DMS153 (cell line): ENCODE measurements at regions not wholly inside any gene's neighbourhood (a gene's known extent, or its start where the extent isn't known, plus 50 kb on each side); places are given as distances from the start of the nearest gene placed in this dataset.

Source experiments
- DNase-seq: peaks from one replicate; lab custom pipeline; 2025; lab: John Stamatoyannopoulos, UW

- no peak for DNase-seq
Observed at GRCh38 chr11:109554951-109555350, 133.0 kb downstream of the C11orf87 start.

GRCh38 chr11:109564241-109564640 is 142.3 kb downstream of the C11orf87 start:
- DNase-seq, result no peak

GRCh38 chr11:109582470-109582869 is 160.5 kb downstream of the C11orf87 start:
- DNase-seq, result no peak

- DNase-seq, result no peak
Observed at GRCh38 chr11:109584001-109584972, 162.3 kb downstream of the C11orf87 start.

GRCh38 chr11:109586789-109587188 is 164.8 kb downstream of the C11orf87 start:
- no peak for DNase-seq

GRCh38 chr11:109590782-109591181 is 168.8 kb downstream of the C11orf87 start:
- DNase-seq, result no peak

- DNase-seq, result no peak
Observed at GRCh38 chr11:109597336-109597735, 175.3 kb downstream of the C11orf87 start.

GRCh38 chr11:109604481-109605400 is 182.8 kb downstream of the C11orf87 start:
- no peak for DNase-seq

- DNase-seq, result no peak
Observed at GRCh38 chr11:109606256-109606655, 184.3 kb downstream of the C11orf87 start.

- DNase-seq, result no peak
Observed at GRCh38 chr11:109609454-109610185, 187.6 kb downstream of the C11orf87 start.

- DNase-seq, result no peak
Observed at GRCh38 chr11:109612496-109612895, 190.5 kb downstream of the C11orf87 start.

- no peak for DNase-seq
Observed at GRCh38 chr11:109619498-109619897, 197.5 kb downstream of the C11orf87 start.

- DNase-seq, result no peak
Observed at GRCh38 chr11:109629734-109630133, 207.7 kb downstream of the C11orf87 start.

- DNase-seq, result no peak
Observed at GRCh38 chr11:109641549-109641948, 219.6 kb downstream of the C11orf87 start.

- DNase-seq, result peak; percentile 89
Observed at GRCh38 chr11:109644152-109644551, 222.2 kb downstream of the C11orf87 start.

GRCh38 chr11:109648804-109649203 is 226.8 kb downstream of the C11orf87 start:
- no peak for DNase-seq

GRCh38 chr11:109654091-109654490 is 232.1 kb downstream of the C11orf87 start:
- DNase-seq, result no peak

- DNase-seq, result no peak
Observed at GRCh38 chr11:109658190-109658589, 236.2 kb downstream of the C11orf87 start.

GRCh38 chr11:109667719-109668118 is 245.7 kb downstream of the C11orf87 start:
- no peak for DNase-seq

- no peak for DNase-seq
Observed at GRCh38 chr11:109668973-109669634, 247.1 kb downstream of the C11orf87 start.

- no peak for DNase-seq
Observed at GRCh38 chr11:109677231-109677630, 255.2 kb downstream of the C11orf87 start.
